T-helper 1 cell (primary cell): ENCODE measurements at regions not wholly inside any gene's neighbourhood (a gene's known extent, or its start where the extent isn't known, plus 50 kb on each side); places are given as distances from the start of the nearest gene placed in this dataset.

Experiments
- DNase-seq, 5 donors: peaks; one replicate each; pipeline ENCODE4 v3.0.0-alpha.2; 2012 to 2020

- DNase-seq = no peak
Observed at GRCh38 chr11:88404932-88405710, 67.6 kb upstream of the CTSC start.

- DNase-seq = no peak
Observed at GRCh38 chr11:88404391-88404790, 66.9 kb upstream of the CTSC start.

- no peak for DNase-seq
Observed at GRCh38 chr11:88402784-88403183, 65.2 kb upstream of the CTSC start.

- DNase-seq = no peak
Observed at GRCh38 chr11:88402192-88402715, 64.7 kb upstream of the CTSC start.

- DNase-seq = no peak
Observed at GRCh38 chr11:88398791-88399570, 61.4 kb upstream of the CTSC start.

- DNase-seq = no peak
Observed at GRCh38 chr11:88398372-88398771, 60.8 kb upstream of the CTSC start.

GRCh38 chr11:88390254-88390653, 52.7 kb upstream of the CTSC start:
- no peak for DNase-seq

- no peak for DNase-seq
Observed at GRCh38 chr11:88387957-88388356, 50.4 kb upstream of the CTSC start.
